ENCODE measurements at regions not wholly inside any gene's neighbourhood (a gene's known extent, or its start where the extent isn't known, plus 50 kb on each side); places are given as distances from the start of the nearest gene placed in this dataset.

GRCh38 chr9:135022191-135022870 lies 65.1 kb upstream of the OLFM1 start:
- Histone ChIP-seq H3K4me3 (ENCODE audit: low read depth, low read length) (no peak overlapping the region), H3K9me3 (no peaks in the 10 kb centered on the region), H3K36me3 (no peaks in the 10 kb centered on the region), H3K4me1 (peaks cover 12% of the 10 kb centered on the region), H3K27me3 (no peaks in the 10 kb centered on the region)
- no peak for DNase-seq
- no peak for TF ChIP-seq CTCF (IDR thresholded peaks at IDR 0.05; ENCODE audit: low read depth, low read length)

GRCh38 chr9:135023088-135023785 lies 64.2 kb upstream of the OLFM1 start:
- H3K27me3 ChIP-seq = no peaks in the 10 kb centered on the region
- H3K36me3 ChIP-seq = no peaks in the 10 kb centered on the region
- no peak for TF ChIP-seq CTCF (IDR thresholded peaks at IDR 0.05; ENCODE audit: low read depth, low read length)
- H3K9me3 ChIP-seq = no peaks in the 10 kb centered on the region
- peak; percentile 87 for DNase-seq
- H3K4me1 ChIP-seq = peaks cover 12% of the 10 kb centered on the region
- no peak overlapping the region for H3K4me3 ChIP-seq (ENCODE audit: low read depth, low read length)

- Histone ChIP-seq H3K4me1 (peaks cover 12% of the 10 kb centered on the region), H3K27me3 (no peaks in the 10 kb centered on the region), H3K9me3 (no peaks in the 10 kb centered on the region), H3K36me3 (no peaks in the 10 kb centered on the region), H3K4me3 (ENCODE audit: low read depth, low read length) (no peak overlapping the region)
- TF ChIP-seq CTCF (IDR thresholded peaks at IDR 0.05; ENCODE audit: low read depth, low read length) = no peak
- no peak for DNase-seq
Measured at GRCh38 chr9:135023786-135024405, 63.6 kb upstream of the OLFM1 start.

GRCh38 chr9:135029463-135029862 lies 58.0 kb upstream of the OLFM1 start:
- Histone ChIP-seq H3K9me3 (no peaks in the 10 kb centered on the region), H3K27me3 (no peaks in the 10 kb centered on the region), H3K4me3 (ENCODE audit: low read depth, low read length) (no peak overlapping the region), H3K4me1 (peaks cover 4% of the 10 kb centered on the region), H3K36me3 (no peaks in the 10 kb centered on the region)
- DNase-seq = no peak
- no peak for TF ChIP-seq CTCF (IDR thresholded peaks at IDR 0.05; ENCODE audit: low read depth, low read length)

- H3K9me3 ChIP-seq = no peaks in the 10 kb centered on the region
- no peak for TF ChIP-seq CTCF (IDR thresholded peaks at IDR 0.05; ENCODE audit: low read depth, low read length)
- no peak for DNase-seq
- no peaks in the 10 kb centered on the region for H3K27me3 ChIP-seq
- no peaks in the 10 kb centered on the region for H3K36me3 ChIP-seq
- H3K4me1 ChIP-seq = peaks cover 4% of the 10 kb centered on the region
- no peak overlapping the region for H3K4me3 ChIP-seq (ENCODE audit: low read depth, low read length)
Measured at GRCh38 chr9:135029871-135030565, 57.5 kb upstream of the OLFM1 start.
